Peyer's patch (tissue), 4 donors: ENCODE measurements at regions not wholly inside any gene's neighbourhood (a gene's known extent, or its start where the extent isn't known, plus 50 kb on each side); places are given as distances from the start of the nearest gene placed in this dataset.

ENCODE experiments used
- POLR2A ChIP-seq, 2 donors: fragments of 450-650 bp; IDR thresholded peaks; one replicate each; pipeline ENCODE4 v1.5.1; 2017; ENCODE audit warnings: antibody characterized with exemption in 2 of 2, mild to moderate bottlenecking in 2 of 2, moderate library complexity in 2 of 2
- TF ChIP-seq, protein P1 (sequence below), 6 experiments: fragments of 450-650 bp in 4 of 6; fragments of 200-600 bp in 2 of 6; sonication (generic) in 1 of 6; IDR thresholded peaks; one replicate each; pipeline ENCODE4 v1.5.1; 2017 to 2019; ENCODE audit warnings: antibody characterized with exemption in 6 of 6, mild to moderate bottlenecking in 3 of 6, moderate library complexity in 1 of 6

GRCh38 chr19:31105761-31106160 lies 243.5 kb downstream of the TSHZ3 start:
- TF ChIP-seq, protein P1, sequence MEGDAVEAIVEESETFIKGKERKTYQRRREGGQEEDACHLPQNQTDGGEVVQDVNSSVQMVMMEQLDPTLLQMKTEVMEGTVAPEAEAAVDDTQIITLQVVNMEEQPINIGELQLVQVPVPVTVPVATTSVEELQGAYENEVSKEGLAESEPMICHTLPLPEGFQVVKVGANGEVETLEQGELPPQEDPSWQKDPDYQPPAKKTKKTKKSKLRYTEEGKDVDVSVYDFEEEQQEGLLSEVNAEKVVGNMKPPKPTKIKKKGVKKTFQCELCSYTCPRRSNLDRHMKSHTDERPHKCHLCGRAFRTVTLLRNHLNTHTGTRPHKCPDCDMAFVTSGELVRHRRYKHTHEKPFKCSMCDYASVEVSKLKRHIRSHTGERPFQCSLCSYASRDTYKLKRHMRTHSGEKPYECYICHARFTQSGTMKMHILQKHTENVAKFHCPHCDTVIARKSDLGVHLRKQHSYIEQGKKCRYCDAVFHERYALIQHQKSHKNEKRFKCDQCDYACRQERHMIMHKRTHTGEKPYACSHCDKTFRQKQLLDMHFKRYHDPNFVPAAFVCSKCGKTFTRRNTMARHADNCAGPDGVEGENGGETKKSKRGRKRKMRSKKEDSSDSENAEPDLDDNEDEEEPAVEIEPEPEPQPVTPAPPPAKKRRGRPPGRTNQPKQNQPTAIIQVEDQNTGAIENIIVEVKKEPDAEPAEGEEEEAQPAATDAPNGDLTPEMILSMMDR (IDR thresholded peaks at IDR 0.05) = no peak
- no peak for TF ChIP-seq POLR2A (IDR thresholded peaks at IDR 0.05)
